GM23338 (cell line): ENCODE measurements at regions not wholly inside any gene's neighbourhood (a gene's known extent, or its start where the extent isn't known, plus 50 kb on each side); places are given as distances from the start of the nearest gene placed in this dataset.

Experiments
- ATAC-seq: fragments of 200-7000 bp; cut with Tn5 transposase; 3 replicates; pipeline ENCODE4 v1.9.1; 2020
- DNase-seq: peaks from one replicate; pipeline ENCODE4 v3.0.0-alpha.2; 2015; ENCODE audit warnings: low spot score
- H2AFZ ChIP-seq: fragments of 200-600 bp; sonication (generic); 2 replicates; pipeline ENCODE4 v1.8.0; 2016; ENCODE audit warnings: antibody characterized with exemption, mild to moderate bottlenecking, moderate library complexity
- H3F3A ChIP-seq: fragments of 200-600 bp; sonication (generic); replicated peaks from 2 replicates; pipeline ENCODE4 v1.8.0; 2017; ENCODE audit warnings: antibody characterized with exemption, mixed run types, low read depth
- H3K27ac ChIP-seq: fragments of 200-600 bp; sonication (generic); 2 replicates; pipeline ENCODE4 v1.6.1; 2016; ENCODE audit warnings: low read depth
- H3K27me3 ChIP-seq: fragments of 200-600 bp; sonication (generic); 2 replicates; pipeline ENCODE4 v1.8.0; 2016; ENCODE audit warnings: mild to moderate bottlenecking, mixed run types, moderate library complexity; ENCODE audit not compliant: insufficient read depth
- H3K36me3 ChIP-seq: fragments of 200-600 bp; sonication (generic); 2 replicates; pipeline ENCODE4 v1.8.0; 2016; ENCODE audit warnings: mild to moderate bottlenecking; ENCODE audit not compliant: insufficient read depth
- H3K4me1 ChIP-seq: fragments of 200-600 bp; sonication (generic); 2 replicates; pipeline ENCODE4 v1.8.0; 2016; ENCODE audit warnings: mild to moderate bottlenecking, moderate library complexity; ENCODE audit not compliant: insufficient read depth
- H3K4me2 ChIP-seq: fragments of 200-600 bp; sonication (generic); 2 replicates; pipeline ENCODE4 v1.7.1; 2017; ENCODE audit warnings: mixed run types
- H3K4me3 ChIP-seq: fragments of 200-600 bp; sonication (generic); 2 replicates; pipeline ENCODE4 v1.6.1; 2016; ENCODE audit warnings: mixed run types
- H3K79me2 ChIP-seq: fragments of 200-600 bp; sonication (generic); replicated peaks from 2 replicates; pipeline ENCODE4 v1.8.0; 2017; ENCODE audit warnings: mild to moderate bottlenecking; ENCODE audit not compliant: insufficient read depth
- H3K9me2 ChIP-seq: fragments of 200-600 bp; sonication (generic); 2 replicates; pipeline ENCODE4 v1.8.0; 2017; ENCODE audit not compliant: insufficient read depth
- H4K20me1 ChIP-seq: fragments of 200-600 bp; sonication (generic); replicated peaks from 2 replicates; pipeline ENCODE4 v1.8.0; 2017; ENCODE audit warnings: mild to moderate bottlenecking; ENCODE audit not compliant: insufficient read depth
- H3K27ac Mint-ChIP-seq: 2 replicates; pipeline ENCODE4 v1.8.0; 2020; ENCODE audit warnings: inconsistent platforms, mild to moderate bottlenecking, moderate library complexity, mixed read lengths
- H3K27me3 Mint-ChIP-seq: 3 replicates; pipeline ENCODE4 v1.8.0; 2022; ENCODE audit warnings: low read depth, mild to moderate bottlenecking, moderate library complexity, mixed read lengths, inconsistent platforms; ENCODE audit not compliant: insufficient read depth, poor library complexity
- H3K36me3 Mint-ChIP-seq: 3 replicates; pipeline ENCODE4 v1.8.0; 2021; ENCODE audit warnings: low read depth, mild to moderate bottlenecking, inconsistent platforms, moderate library complexity, mixed read lengths
- H3K4me1 Mint-ChIP-seq: 3 replicates; pipeline ENCODE4 v1.8.0; 2020; ENCODE audit warnings: mild to moderate bottlenecking, inconsistent platforms, mixed read lengths
- H3K4me3 Mint-ChIP-seq: 3 replicates; pipeline ENCODE4 v1.8.0; 2021; ENCODE audit warnings: moderate library complexity, mild to moderate bottlenecking, inconsistent platforms, mixed read lengths
- H3K9me3 Mint-ChIP-seq: 3 replicates; pipeline ENCODE4 v1.8.0; 2020; ENCODE audit warnings: moderate library complexity, mild to moderate bottlenecking, inconsistent platforms, mixed read lengths
- CREB1 ChIP-seq: fragments of 250-450 bp; sonication (Bioruptor Pico); IDR thresholded peaks from 2 replicates; pipeline ENCODE4 v1.5.0; 2020; ENCODE audit warnings: low read depth, mild to moderate bottlenecking, moderate library complexity
- EZH2 ChIP-seq: fragments of 200-600 bp; sonication (generic); IDR thresholded peaks from one replicate; pipeline ENCODE4 v1.8.0; 2017; ENCODE audit warnings: antibody characterized with exemption, mild to moderate bottlenecking, low read depth; ENCODE audit not compliant: unreplicated experiment
- EZH2phosphoT487 ChIP-seq: fragments of 200-600 bp; sonication (generic); IDR thresholded peaks from one replicate; pipeline ENCODE4 v1.8.1; 2018; ENCODE audit warnings: antibody characterized with exemption; ENCODE audit not compliant: unreplicated experiment
- JUNB ChIP-seq: IDR thresholded peaks from one replicate; pipeline ENCODE4 v1.6.1; 2016; ENCODE audit warnings: antibody characterized with exemption; ENCODE audit not compliant: unreplicated experiment
- NANOG ChIP-seq: IDR thresholded peaks from 2 replicates; pipeline ENCODE4 v1.6.1; 2016; ENCODE audit warnings: antibody characterized with exemption, borderline replicate concordance
- POLR2AphosphoS5 ChIP-seq: IDR thresholded peaks from 2 replicates; pipeline ENCODE4 v1.6.1; 2016; ENCODE audit warnings: antibody characterized with exemption, low read depth
- REST ChIP-seq: IDR thresholded peaks from one replicate; pipeline ENCODE4 v1.6.1; 2018; ENCODE audit warnings: antibody characterized with exemption; ENCODE audit not compliant: unreplicated experiment
- STAT1 ChIP-seq: IDR thresholded peaks from one replicate; pipeline ENCODE4 v1.6.1; 2016; ENCODE audit warnings: antibody characterized with exemption; ENCODE audit not compliant: unreplicated experiment
- ZNF114 ChIP-seq: fragments of 250-450 bp; sonication (Bioruptor Pico); IDR thresholded peaks from 2 replicates; pipeline ENCODE4 v1.5.0; 2020; ENCODE audit warnings: mild to moderate bottlenecking, moderate library complexity
- ZNF331 ChIP-seq: fragments of 250-450 bp; sonication (Bioruptor Pico); IDR thresholded peaks from 2 replicates; pipeline ENCODE4 v1.5.0; 2020; ENCODE audit warnings: low read depth, mild to moderate bottlenecking, moderate library complexity
- TF ChIP-seq, protein P1 (sequence below): IDR thresholded peaks from 2 replicates; pipeline ENCODE4 v1.6.1; 2016; ENCODE audit warnings: antibody characterized with exemption
- TF ChIP-seq, protein P2 (sequence below): fragments of 250-450 bp; sonication (Bioruptor Pico); IDR thresholded peaks from 2 replicates; pipeline ENCODE4 v1.5.0; 2020; ENCODE audit warnings: mild to moderate bottlenecking, moderate library complexity
- TF ChIP-seq, protein P3 (sequence below), 2 experiments: fragments of 200-600 bp in 1 of 2; sonication (generic) in 1 of 2; conservative IDR thresholded peaks; 2 replicates each; pipeline versions ENCODE4 v1.5.1 to v1.6.1; 2016 to 2017; ENCODE audit warnings: antibody characterized with exemption in 2 of 2, low read depth in 2 of 2, mild to moderate bottlenecking in 2 of 2, moderate library complexity in 1 of 2

- DNase-seq, result no peak
- H3K27me3 Mint-ChIP-seq, result no peaks in the 10 kb centered on the region
- no peaks in the 10 kb centered on the region for H3K79me2 ChIP-seq
Observed at GRCh38 chr5:99070822-99071221, 142.0 kb upstream of the CHD1 start.

More at GRCh38 chr5:99070822-99071221, 142.0 kb upstream of the CHD1 start:
- H3K9me2 ChIP-seq, result no peaks in the 10 kb centered on the region
- Mint-ChIP-seq H3K4me1 (no peaks in the 10 kb centered on the region), H3K27ac (no peak overlapping the region), H3K9me3 (no peaks in the 10 kb centered on the region; the same call in 2 of the 3 replicates), H3K4me3 (no peak overlapping the region), H3K36me3 (no peaks in the 10 kb centered on the region)
- H3K4me2 ChIP-seq, result no peak overlapping the region
- H3K36me3 ChIP-seq, result no peaks in the 10 kb centered on the region
- ATAC-seq, result no peak
- no peaks in the 10 kb centered on the region for H3K4me1 ChIP-seq
- H3K4me3 ChIP-seq, result no peak overlapping the region
- H3K27ac ChIP-seq, result no peak overlapping the region
- no peak overlapping the region for H2AFZ ChIP-seq
- H4K20me1 ChIP-seq, result no peaks in the 10 kb centered on the region
- H3K27me3 ChIP-seq, result no peaks in the 10 kb centered on the region
- TF ChIP-seq REST, result no peak
- no peak for TF ChIP-seq NANOG
- TF ChIP-seq ZNF114 (CRISPR knock-in tag), result no peak
- no peak for TF ChIP-seq JUNB
- TF ChIP-seq EZH2phosphoT487, result no peak
- no peak for TF ChIP-seq POLR2AphosphoS5
- TF ChIP-seq CREB1, result no peak
- TF ChIP-seq ZNF331 (CRISPR knock-in tag), result no peak
- TF ChIP-seq, protein P1, sequence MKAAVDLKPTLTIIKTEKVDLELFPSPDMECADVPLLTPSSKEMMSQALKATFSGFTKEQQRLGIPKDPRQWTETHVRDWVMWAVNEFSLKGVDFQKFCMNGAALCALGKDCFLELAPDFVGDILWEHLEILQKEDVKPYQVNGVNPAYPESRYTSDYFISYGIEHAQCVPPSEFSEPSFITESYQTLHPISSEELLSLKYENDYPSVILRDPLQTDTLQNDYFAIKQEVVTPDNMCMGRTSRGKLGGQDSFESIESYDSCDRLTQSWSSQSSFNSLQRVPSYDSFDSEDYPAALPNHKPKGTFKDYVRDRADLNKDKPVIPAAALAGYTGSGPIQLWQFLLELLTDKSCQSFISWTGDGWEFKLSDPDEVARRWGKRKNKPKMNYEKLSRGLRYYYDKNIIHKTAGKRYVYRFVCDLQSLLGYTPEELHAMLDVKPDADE, result no peak
- TF ChIP-seq, protein P2, sequence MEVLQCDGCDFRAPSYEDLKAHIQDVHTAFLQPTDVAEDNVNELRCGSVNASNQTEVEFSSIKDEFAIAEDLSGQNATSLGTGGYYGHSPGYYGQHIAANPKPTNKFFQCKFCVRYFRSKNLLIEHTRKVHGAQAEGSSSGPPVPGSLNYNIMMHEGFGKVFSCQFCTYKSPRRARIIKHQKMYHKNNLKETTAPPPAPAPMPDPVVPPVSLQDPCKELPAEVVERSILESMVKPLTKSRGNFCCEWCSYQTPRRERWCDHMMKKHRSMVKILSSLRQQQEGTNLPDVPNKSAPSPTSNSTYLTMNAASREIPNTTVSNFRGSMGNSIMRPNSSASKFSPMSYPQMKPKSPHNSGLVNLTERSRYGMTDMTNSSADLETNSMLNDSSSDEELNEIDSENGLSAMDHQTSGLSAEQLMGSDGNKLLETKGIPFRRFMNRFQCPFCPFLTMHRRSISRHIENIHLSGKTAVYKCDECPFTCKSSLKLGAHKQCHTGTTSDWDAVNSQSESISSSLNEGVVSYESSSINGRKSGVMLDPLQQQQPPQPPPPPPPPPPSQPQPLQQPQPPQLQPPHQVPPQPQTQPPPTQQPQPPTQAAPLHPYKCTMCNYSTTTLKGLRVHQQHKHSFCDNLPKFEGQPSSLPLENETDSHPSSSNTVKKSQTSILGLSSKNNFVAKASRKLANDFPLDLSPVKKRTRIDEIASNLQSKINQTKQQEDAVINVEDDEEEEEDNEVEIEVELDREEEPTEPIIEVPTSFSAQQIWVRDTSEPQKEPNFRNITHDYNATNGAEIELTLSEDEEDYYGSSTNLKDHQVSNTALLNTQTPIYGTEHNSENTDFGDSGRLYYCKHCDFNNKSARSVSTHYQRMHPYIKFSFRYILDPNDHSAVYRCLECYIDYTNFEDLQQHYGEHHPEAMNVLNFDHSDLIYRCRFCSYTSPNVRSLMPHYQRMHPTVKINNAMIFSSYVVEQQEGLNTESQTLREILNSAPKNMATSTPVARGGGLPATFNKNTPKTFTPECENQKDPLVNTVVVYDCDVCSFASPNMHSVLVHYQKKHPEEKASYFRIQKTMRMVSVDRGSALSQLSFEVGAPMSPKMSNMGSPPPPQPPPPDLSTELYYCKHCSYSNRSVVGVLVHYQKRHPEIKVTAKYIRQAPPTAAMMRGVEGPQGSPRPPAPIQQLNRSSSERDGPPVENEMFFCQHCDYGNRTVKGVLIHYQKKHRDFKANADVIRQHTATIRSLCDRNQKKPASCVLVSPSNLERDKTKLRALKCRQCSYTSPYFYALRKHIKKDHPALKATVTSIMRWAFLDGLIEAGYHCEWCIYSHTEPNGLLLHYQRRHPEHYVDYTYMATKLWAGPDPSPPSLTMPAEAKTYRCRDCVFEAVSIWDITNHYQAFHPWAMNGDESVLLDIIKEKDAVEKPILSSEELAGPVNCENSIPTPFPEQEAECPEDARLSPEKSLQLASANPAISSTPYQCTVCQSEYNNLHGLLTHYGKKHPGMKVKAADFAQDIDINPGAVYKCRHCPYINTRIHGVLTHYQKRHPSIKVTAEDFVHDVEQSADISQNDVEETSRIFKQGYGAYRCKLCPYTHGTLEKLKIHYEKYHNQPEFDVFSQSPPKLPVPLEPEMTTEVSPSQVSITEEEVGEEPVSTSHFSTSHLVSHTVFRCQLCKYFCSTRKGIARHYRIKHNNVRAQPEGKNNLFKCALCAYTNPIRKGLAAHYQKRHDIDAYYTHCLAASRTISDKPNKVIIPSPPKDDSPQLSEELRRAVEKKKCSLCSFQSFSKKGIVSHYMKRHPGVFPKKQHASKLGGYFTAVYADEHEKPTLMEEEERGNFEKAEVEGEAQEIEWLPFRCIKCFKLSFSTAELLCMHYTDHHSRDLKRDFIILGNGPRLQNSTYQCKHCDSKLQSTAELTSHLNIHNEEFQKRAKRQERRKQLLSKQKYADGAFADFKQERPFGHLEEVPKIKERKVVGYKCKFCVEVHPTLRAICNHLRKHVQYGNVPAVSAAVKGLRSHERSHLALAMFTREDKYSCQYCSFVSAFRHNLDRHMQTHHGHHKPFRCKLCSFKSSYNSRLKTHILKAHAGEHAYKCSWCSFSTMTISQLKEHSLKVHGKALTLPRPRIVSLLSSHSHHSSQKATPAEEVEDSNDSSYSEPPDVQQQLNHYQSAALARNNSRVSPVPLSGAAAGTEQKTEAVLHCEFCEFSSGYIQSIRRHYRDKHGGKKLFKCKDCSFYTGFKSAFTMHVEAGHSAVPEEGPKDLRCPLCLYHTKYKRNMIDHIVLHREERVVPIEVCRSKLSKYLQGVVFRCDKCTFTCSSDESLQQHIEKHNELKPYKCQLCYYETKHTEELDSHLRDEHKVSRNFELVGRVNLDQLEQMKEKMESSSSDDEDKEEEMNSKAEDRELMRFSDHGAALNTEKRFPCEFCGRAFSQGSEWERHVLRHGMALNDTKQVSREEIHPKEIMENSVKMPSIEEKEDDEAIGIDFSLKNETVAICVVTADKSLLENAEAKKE (CRISPR knock-in tag), result no peak
- TF ChIP-seq, protein P3, sequence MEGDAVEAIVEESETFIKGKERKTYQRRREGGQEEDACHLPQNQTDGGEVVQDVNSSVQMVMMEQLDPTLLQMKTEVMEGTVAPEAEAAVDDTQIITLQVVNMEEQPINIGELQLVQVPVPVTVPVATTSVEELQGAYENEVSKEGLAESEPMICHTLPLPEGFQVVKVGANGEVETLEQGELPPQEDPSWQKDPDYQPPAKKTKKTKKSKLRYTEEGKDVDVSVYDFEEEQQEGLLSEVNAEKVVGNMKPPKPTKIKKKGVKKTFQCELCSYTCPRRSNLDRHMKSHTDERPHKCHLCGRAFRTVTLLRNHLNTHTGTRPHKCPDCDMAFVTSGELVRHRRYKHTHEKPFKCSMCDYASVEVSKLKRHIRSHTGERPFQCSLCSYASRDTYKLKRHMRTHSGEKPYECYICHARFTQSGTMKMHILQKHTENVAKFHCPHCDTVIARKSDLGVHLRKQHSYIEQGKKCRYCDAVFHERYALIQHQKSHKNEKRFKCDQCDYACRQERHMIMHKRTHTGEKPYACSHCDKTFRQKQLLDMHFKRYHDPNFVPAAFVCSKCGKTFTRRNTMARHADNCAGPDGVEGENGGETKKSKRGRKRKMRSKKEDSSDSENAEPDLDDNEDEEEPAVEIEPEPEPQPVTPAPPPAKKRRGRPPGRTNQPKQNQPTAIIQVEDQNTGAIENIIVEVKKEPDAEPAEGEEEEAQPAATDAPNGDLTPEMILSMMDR (conservative IDR thresholded peaks at IDR 0.05; ENCODE audit: low read depth in 2 of 2), result no peak
- no peak for TF ChIP-seq EZH2
- TF ChIP-seq STAT1, result no peak
- H3F3A ChIP-seq, result no peaks in the 10 kb centered on the region
